HT-29 (cell line): ENCODE measurements at regions not wholly inside any gene's neighbourhood (a gene's known extent, or its start where the extent isn't known, plus 50 kb on each side); places are given as distances from the start of the nearest gene placed in this dataset.

Experiments used
- DNase-seq: peaks from one replicate; pipeline ENCODE4 v3.0.0-alpha.2; 2015; ENCODE audit warnings: low spot score

DNA sequence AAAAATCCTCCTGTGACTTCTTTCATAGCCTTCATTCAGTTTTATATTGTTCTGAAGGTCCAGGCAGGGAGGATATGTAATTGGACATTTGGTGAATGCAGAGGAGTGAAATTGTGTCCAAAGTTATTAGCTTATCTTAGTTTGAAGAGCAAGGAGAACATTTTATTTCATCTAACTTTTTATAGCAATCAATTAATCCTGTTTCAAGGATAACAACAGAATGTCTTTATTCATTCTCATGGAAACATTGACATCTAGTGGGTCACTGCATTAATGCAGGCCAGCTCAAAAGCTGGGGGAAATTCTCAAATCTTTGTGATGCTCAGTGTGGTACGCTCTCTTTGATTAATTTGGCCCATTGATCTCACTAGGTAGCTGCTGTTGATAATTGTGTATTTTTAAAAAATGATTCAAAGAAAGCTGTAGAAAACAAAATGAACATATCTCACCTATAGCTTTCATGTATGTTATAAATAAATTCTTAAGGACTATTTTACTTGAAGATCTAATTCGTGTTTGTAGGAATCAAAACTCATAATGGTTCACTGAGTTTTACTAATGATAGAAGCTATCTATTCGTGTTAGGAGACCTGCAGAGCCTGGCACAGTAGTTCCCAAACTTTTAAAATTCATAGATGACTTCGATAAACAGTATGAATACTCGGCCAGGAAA lies 150.8 kb upstream of the KCNMB2 start:
- DNase-seq = peak; percentile 69

DNA sequence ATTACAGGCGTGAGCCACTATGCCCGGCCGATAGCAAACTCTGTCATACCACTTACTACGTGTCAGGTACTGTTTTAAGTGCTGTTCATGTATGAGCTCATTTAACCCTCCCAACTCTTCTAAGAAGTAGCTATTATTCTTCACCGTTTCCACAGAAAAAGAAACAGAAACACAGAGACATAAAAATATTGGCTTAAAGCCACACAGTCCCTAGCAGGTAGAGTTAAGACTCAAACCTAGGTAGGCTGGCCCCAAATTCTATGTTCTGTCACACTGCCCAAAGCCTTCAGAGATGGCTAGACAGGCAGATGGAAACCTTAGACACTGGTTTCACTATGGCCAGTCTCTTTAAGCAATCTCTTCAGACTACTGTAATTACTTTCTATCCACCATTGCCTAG lies 149.8 kb upstream of the KCNMB2 start:
- no peak for DNase-seq

DNA sequence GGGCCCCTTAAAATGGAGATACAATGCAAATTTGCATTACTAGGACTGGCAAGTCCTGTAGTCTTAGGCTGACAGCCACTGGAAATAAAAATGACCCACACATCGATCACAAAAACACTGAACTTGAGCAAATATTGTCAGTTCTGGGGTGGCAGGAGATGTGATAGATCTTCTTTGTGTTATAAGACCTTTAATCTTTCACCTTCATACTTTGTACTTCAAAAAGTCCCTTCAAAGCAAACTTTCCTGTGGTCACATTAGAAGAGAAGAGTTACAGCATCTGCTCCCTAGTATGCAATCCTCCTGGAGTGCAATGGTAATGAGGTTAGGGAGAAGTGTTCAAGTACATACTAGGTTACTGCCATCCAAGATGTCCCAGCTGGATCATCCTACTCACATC lies 149.4 kb upstream of the KCNMB2 start:
- no peak for DNase-seq

DNA sequence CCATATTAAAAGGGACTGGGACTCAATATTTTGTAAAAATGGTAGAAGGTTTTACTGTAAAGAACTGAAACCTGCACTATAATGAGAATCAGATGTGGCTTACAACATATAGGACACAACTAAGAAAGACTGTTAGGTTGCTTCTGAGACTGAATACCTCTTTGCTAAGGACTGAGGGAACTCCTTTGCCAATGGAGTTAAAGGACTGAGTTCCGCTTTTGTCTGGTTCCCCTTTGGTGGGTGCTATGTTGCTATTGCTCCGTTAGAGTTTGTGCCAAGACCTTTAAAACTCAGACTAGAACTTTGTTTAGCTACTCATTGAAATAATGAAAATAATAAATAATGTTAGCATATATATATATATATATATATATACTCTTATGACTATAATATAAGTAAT lies 147.8 kb upstream of the KCNMB2 start:
- DNase-seq = no peak

DNA sequence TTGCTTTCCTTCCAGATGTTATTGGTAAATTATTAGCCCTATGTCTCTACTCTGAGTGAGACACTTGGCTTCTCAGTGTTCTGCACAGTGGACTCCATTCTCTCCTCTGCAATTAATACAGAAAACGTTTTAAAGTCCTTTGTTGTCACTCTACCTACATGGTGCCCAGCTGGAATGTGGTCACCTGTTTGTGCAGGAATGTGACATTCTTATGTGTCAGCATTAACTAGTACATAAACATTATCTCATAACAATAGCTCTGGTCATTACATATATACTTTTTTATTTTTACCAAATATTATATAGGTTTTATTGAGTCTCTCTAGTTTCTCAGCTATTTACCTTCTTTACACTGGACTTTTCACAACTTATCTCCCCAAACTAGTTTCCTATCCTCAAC lies 147.0 kb upstream of the KCNMB2 start:
- no peak for DNase-seq

DNA sequence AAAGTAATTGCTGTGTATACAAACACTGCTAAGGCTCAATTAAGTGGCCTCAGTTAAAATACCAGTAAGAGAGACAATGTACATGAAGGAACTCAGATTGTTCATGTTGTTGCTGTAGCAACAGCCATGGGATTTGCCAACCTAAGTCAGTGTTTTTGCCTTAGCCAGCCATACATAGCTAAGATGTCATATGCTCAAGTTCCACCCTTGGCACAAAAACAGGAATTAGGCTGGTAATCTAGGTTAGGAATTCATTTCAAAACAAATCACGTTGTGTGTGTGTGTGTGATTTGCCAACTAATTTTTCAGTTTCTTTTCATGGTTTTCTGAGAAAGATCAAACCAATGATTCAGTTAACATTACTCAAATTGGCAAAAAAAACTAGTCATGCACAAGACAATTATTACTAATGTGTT lies 143.7 kb upstream of the KCNMB2 start:
- DNase-seq = no peak

GRCh38 chr3:178393146-178393545 lies 143.1 kb upstream of the KCNMB2 start:
- no peak for DNase-seq

GRCh38 chr3:178393824-178394223 lies 142.4 kb upstream of the KCNMB2 start:
- no peak for DNase-seq

GRCh38 chr3:178396318-178396717 lies 139.9 kb upstream of the KCNMB2 start:
- DNase-seq = no peak

- DNase-seq = no peak
These were observed 139.0 kb upstream of the KCNMB2 start for GRCh38 chr3:178397202-178397601.

- DNase-seq = no peak
These were observed 138.4 kb upstream of the KCNMB2 start for GRCh38 chr3:178397836-178398235.

GRCh38 chr3:178404961-178405360 lies 131.3 kb upstream of the KCNMB2 start:
- DNase-seq = no peak

GRCh38 chr3:178405531-178405930 lies 130.7 kb upstream of the KCNMB2 start:
- no peak for DNase-seq

GRCh38 chr3:178406206-178406605 lies 130.0 kb upstream of the KCNMB2 start:
- DNase-seq = no peak

DNA sequence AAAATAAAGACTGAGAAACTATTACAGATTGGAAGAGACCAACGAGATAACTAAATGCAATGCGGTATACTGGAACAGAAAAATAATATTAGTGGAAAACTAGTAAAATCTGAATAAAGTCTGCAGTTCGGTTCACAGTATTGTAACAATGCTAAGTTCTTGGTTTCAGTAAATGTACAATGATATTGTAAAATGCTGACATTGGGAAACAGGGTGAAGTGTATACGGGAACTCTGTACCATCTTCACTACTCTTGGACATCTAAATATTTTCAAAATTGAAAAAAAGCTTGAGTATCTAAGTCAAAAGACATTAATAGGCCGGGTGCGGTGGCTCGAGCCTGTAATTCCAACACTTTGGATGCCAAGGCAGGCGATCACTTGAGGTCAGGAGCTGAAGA lies 120.9 kb upstream of the KCNMB2 start:
- no peak for DNase-seq

DNA sequence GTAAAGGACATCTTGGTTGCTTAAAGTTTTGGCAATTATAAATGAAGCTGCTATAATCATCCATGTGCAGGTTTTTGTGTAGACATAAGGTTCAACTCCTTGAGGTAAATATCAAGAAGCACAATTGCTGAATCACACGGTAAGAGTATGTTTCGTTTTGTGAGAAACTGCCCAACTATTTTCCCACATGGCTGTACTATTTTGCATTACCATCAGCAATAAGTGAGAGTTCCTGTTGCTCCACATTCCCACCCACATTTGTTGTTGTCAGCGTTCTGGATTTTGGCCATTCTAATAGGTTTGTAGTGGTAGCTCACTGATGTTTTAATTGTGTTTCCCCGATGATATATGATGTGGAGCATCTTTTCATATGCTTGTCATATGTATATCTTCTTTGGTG lies 118.5 kb upstream of the KCNMB2 start:
- no peak for DNase-seq

- DNase-seq = no peak
These were observed 117.2 kb upstream of the KCNMB2 start for GRCh38 chr3:178419071-178419470.

- DNase-seq = no peak
These were observed 116.2 kb upstream of the KCNMB2 start for GRCh38 chr3:178420033-178420432.

DNA sequence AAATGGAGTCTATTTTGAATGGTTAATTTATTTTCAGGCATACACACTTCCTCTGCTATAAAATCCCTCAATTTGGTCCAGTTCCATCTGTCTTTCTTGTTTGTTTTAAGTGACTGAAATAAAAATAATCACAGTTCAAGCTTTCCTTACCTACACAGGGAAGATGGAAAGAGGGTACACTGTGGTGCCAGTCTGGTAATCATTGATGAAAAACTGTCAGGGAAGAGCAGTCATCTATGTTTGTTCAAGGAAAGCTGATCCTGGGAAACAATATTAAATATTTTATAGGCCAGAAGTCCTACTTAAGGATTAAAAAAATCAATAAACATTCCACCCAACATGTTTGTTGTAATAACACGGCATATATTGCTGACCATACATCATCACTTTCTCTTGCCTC lies 115.2 kb upstream of the KCNMB2 start:
- DNase-seq = peak; percentile 46

DNA sequence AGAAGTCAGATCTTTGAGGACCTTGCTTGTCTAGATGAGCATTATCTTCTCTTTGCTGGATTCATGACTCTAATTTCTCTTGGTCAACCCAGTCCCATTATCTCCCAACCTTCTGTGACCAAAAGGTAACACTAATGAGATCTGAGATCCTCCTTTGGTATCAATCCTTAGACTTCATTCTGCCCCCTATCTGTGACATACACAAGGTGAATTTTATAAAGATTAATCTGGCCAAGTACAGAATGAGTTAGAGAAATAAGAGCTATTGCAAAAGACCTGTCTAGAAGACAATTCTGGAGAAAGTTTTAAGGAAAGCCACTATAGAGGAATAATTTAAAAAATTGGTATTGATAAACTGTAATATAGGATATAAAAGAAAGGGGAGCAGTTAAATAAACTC lies 113.8 kb upstream of the KCNMB2 start:
- DNase-seq = no peak

- no peak for DNase-seq
These were observed 108.2 kb upstream of the KCNMB2 start for GRCh38 chr3:178428037-178428436.

GRCh38 chr3:178434206-178434805 lies 101.9 kb upstream of the KCNMB2 start:
- DNase-seq = no peak

DNA sequence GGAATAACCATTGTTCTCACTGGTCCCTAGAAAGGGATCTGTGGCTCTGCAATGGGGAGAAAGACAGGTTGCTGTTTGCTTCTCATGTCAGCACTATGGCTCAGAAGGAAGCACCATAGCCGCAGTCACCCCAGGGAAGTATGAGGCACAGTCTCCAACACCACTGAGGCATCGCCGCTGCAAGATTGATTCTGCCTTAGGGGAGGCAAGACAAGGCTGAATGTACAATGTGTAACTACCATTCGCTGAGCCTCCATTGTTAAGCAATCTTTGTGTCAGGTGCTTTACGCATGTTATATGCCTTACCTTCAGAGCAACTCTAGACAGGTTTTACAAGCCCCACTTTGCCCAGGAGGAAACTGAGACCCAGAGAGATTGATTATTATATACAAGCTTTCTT lies 100.7 kb upstream of the KCNMB2 start:
- no peak for DNase-seq

DNA sequence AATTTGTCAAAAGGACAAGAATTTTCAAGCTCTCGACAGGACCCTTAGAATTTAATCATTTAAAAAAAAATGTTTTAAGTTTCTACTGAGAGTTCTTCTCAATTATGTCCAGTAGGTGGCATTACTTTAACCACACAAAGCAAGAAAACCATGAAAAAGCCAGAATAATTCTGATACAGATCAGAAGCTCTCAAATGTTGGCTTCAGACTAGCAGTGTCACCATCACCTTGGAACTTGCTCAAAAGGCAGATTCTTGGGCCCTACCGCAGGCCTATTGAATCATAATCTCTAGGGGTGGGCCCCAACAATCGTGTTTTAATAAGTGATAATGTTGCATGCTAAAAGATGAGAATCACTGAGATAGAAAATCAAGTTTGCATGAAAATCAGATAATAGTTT lies 99.5 kb upstream of the KCNMB2 start:
- DNase-seq = peak; percentile 29
